HCT116 (cell line): ENCODE measurements at regions not wholly inside any gene's neighbourhood (a gene's known extent, or its start where the extent isn't known, plus 50 kb on each side); places are given as distances from the start of the nearest gene placed in this dataset.

Experiments
- ATAC-seq: fragments of 200-7000 bp; cut with Tn5 transposase; 2 replicates; pipeline ENCODE4 v1.9.1; 2020; ENCODE audit warnings: mild to moderate bottlenecking, moderate library complexity
- BruUV-seq: library from RNA; stranded (reverse); fragments of 400-500 nt; replicated peaks from 2 replicates; lab custom pipeline; 2021; lab: Mats Ljungman, UMichigan
- CTCF ChIA-PET: fragments of 300-600 bp; sonication (Branson Sonifier 250); formaldehyde crosslinking; loops from one replicate; lab custom pipeline; 2021; ENCODE audit warnings: antibody characterized with exemption; lab: Charles Lee
- POLR2A ChIA-PET: fragments of 300-600, 350-600 bp; sonication (Branson Sonifier 250); formaldehyde crosslinking; loops from one replicate; lab custom pipeline; 2021; ENCODE audit warnings: antibody characterized with exemption; lab: Charles Lee
- RAD21 ChIA-PET, 2 experiments: fragments of 300-600 bp; sonication (Branson Sonifier 250); formaldehyde crosslinking; loops; one replicate each; lab custom pipeline; 2023; ENCODE audit warnings: low total read pairs in 2 of 2; ENCODE audit not compliant: uncharacterized antibody in 2 of 2, unreplicated experiment in 2 of 2, low non-redundant PET in 1 of 2; lab: Charles Lee
- DNase-seq: peaks from one replicate; pipeline ENCODE4 v3.0.0-alpha.2; 2010; ENCODE audit warnings: low read depth, low spot score
- H2AFZ ChIP-seq: fragments of 200-600 bp; shearing (Covaris generic), sonication (generic); 2 replicates; pipeline ENCODE4 v1.6.1; 2017; ENCODE audit warnings: low read depth, mixed run types, mixed read lengths, antibody characterized with exemption, low read length; ENCODE audit not compliant: poor library complexity, severe bottlenecking
- H3K27ac ChIP-seq: 2 replicates; pipeline ENCODE4 v1.5.1; 2012; ENCODE audit warnings: low read depth, low read length
- H3K27me3 ChIP-seq: fragments of 200-600 bp; sonication (generic); 2 replicates; pipeline ENCODE4 v1.6.1; 2016; ENCODE audit warnings: mixed run types, low read length, mixed read lengths; ENCODE audit not compliant: insufficient read depth
- H3K36me3 ChIP-seq, 2 experiments: fragments of 200-500 bp in 1 of 2; fragments of 200-600 bp in 1 of 2; sonication (Bioruptor generic) in 1 of 2; sonication (generic) in 1 of 2; 2 replicates each; pipeline versions ENCODE4 v1.5.1 to v1.6.1; 2014 to 2016; ENCODE audit warnings: low read length in 2 of 2, inconsistent platforms in 1 of 2, mixed read lengths in 1 of 2, mixed run types in 1 of 2; ENCODE audit not compliant: insufficient read depth in 2 of 2, control insufficient read depth in 1 of 2
- H3K4me1 ChIP-seq, 2 experiments: fragments of 200-600 bp in 1 of 2; sonication (generic) in 1 of 2; 2 replicates each; pipeline versions ENCODE4 v1.5.1 to v1.6.1; 2012 to 2017; ENCODE audit warnings: low read length in 2 of 2, inconsistent platforms in 1 of 2, mild to moderate bottlenecking in 1 of 2, mixed read lengths in 1 of 2, mixed run types in 1 of 2, moderate library complexity in 1 of 2; ENCODE audit not compliant: insufficient read depth in 2 of 2, control insufficient read depth in 1 of 2
- H3K4me2 ChIP-seq: fragments of 200-600 bp; sonication (generic); 2 replicates; pipeline ENCODE4 v1.6.1; 2017; ENCODE audit warnings: mixed run types, low read length, mixed read lengths
- H3K4me3 ChIP-seq, 2 experiments: fragments of 200-600 bp in 1 of 2; sonication (generic) in 1 of 2; replicated peaks in 1 of 2; 2 replicates each; pipeline ENCODE4 v1.5.1; 2011 to 2016; ENCODE audit warnings: low read length in 2 of 2, control low read depth in 1 of 2, low read depth in 1 of 2, mild to moderate bottlenecking in 1 of 2, mixed read lengths in 1 of 2, mixed run types in 1 of 2
- H3K79me2 ChIP-seq: fragments of 200-600 bp; sonication (generic); 2 replicates; pipeline ENCODE4 v1.6.1; 2017; ENCODE audit warnings: mild to moderate bottlenecking, mixed run types, low read length, moderate library complexity, mixed read lengths; ENCODE audit not compliant: insufficient read depth
- H3K9ac ChIP-seq: fragments of 200-600 bp; sonication (generic); 2 replicates; pipeline ENCODE4 v1.6.1; 2016; ENCODE audit warnings: low read length, mixed read lengths
- H3K9me2 ChIP-seq: fragments of 200-600 bp; sonication (generic), shearing (Covaris generic); 2 replicates; pipeline ENCODE4 v1.6.1; 2017; ENCODE audit warnings: mixed run types, mild to moderate bottlenecking, moderate library complexity; ENCODE audit not compliant: insufficient read depth
- H3K9me3 ChIP-seq, 2 experiments: fragments of 200-500 bp in 1 of 2; fragments of 200-600 bp in 1 of 2; sonication (Bioruptor generic) in 1 of 2; sonication (generic) in 1 of 2; 2 replicates each; pipeline ENCODE4 v1.6.1; 2014 to 2017; ENCODE audit warnings: low read length in 2 of 2, mixed read lengths in 2 of 2, inconsistent platforms in 1 of 2, low read depth in 1 of 2, mild to moderate bottlenecking in 1 of 2, mixed run types in 1 of 2, moderate library complexity in 1 of 2; ENCODE audit not compliant: control insufficient read depth in 1 of 2, insufficient read depth in 1 of 2
- H4K20me1 ChIP-seq: fragments of 200-600 bp; sonication (generic), shearing (Covaris generic); 2 replicates; pipeline ENCODE4 v1.6.1; 2017; ENCODE audit warnings: mixed run types, mild to moderate bottlenecking, moderate library complexity; ENCODE audit not compliant: insufficient read depth
- CEBPB ChIP-seq: IDR thresholded peaks from 2 replicates; pipeline ENCODE4 v1.6.1; 2012; ENCODE audit warnings: low read depth
- CTCF ChIP-seq, 3 experiments: fragments of 200-600 bp in 1 of 3; sonication (generic) in 1 of 3; IDR thresholded peaks in 2 of 3; conservative IDR thresholded peaks in 1 of 3; 2 replicates each; pipeline ENCODE4 v1.5.1; 2012 to 2017; ENCODE audit warnings: low read depth in 2 of 3, low read length in 2 of 3, antibody characterized with exemption in 1 of 3, borderline replicate concordance in 1 of 3, control low read depth in 1 of 3, mild to moderate bottlenecking in 1 of 3, mixed read lengths in 1 of 3, mixed run types in 1 of 3, moderate library complexity in 1 of 3; ENCODE audit not compliant: insufficient read depth in 1 of 3
- ELF1 ChIP-seq: IDR thresholded peaks from 2 replicates; pipeline ENCODE4 v1.6.1; 2012; ENCODE audit warnings: low read depth, borderline replicate concordance
- EZH2 ChIP-seq: fragments of 200-600 bp; sonication (generic); IDR thresholded peaks from 2 replicates; pipeline ENCODE4 v1.6.1; 2017; ENCODE audit warnings: antibody characterized with exemption, mixed run types
- EZH2phosphoT487 ChIP-seq: fragments of 200-600 bp; IDR thresholded peaks from 2 replicates; pipeline ENCODE4 v1.6.1; 2018; ENCODE audit warnings: antibody characterized with exemption, borderline replicate concordance
- JUND ChIP-seq: IDR thresholded peaks from 2 replicates; pipeline ENCODE4 v1.6.1; 2012
- POLR2A ChIP-seq: IDR thresholded peaks from 2 replicates; pipeline ENCODE4 v1.7.0; 2011; ENCODE audit warnings: borderline replicate concordance; ENCODE audit not compliant: insufficient read depth, insufficient read length; ENCODE audit errors: extremely low read depth
- POLR2AphosphoS5 ChIP-seq: IDR thresholded peaks from 2 replicates; pipeline ENCODE4 v1.6.1; 2011; ENCODE audit warnings: mild to moderate bottlenecking, low read depth, low read length, moderate library complexity
- RAD21 ChIP-seq: IDR thresholded peaks from 2 replicates; pipeline ENCODE4 v1.6.1; 2012; ENCODE audit warnings: low read depth, mild to moderate bottlenecking
- SIN3A ChIP-seq: IDR thresholded peaks from 2 replicates; pipeline ENCODE4 v1.6.1; 2012; ENCODE audit warnings: low read depth
- SP1 ChIP-seq: IDR thresholded peaks from 2 replicates; pipeline ENCODE4 v1.6.1; 2012; ENCODE audit warnings: low read depth
- SRF ChIP-seq: IDR thresholded peaks from 2 replicates; pipeline ENCODE4 v1.6.1; 2012; ENCODE audit warnings: low read depth
- TCF7L2 ChIP-seq: IDR thresholded peaks from 2 replicates; pipeline ENCODE4 v1.7.0; 2011; ENCODE audit warnings: borderline replicate concordance, inconsistent platforms; ENCODE audit not compliant: insufficient read depth, insufficient read length; ENCODE audit errors: extremely low read depth
- YY1 ChIP-seq: IDR thresholded peaks from 2 replicates; pipeline ENCODE4 v1.6.1; 2011; ENCODE audit warnings: low read length, low read depth, moderate library complexity, mild to moderate bottlenecking; ENCODE audit not compliant: insufficient replicate concordance; ENCODE audit errors: extremely low read depth
- ZFX ChIP-seq: fragments of 450-650 bp; IDR thresholded peaks from 2 replicates; pipeline ENCODE4 v1.6.1; 2017
- ZNF274 ChIP-seq: fragments of 200-500 bp; sonication (Bioruptor generic); IDR thresholded peaks from 2 replicates; pipeline ENCODE4 v1.6.1; 2014; ENCODE audit warnings: mild to moderate bottlenecking, low read depth, low read length, inconsistent platforms
- intact Hi-C: fragments of 100-400 bp; cut with micrococcal nuclease; formaldehyde crosslinking; loops from 2 replicates; pipeline ENCODE4 v1.10.0; 2022
- TF ChIP-seq, protein P1 (sequence below): IDR thresholded peaks from 2 replicates; pipeline ENCODE4 v1.6.1; 2012
- TF ChIP-seq, protein P2 (sequence below): IDR thresholded peaks from 2 replicates; pipeline ENCODE4 v1.6.1; 2012
- TF ChIP-seq, protein P3 (sequence below): IDR thresholded peaks from 2 replicates; pipeline ENCODE4 v1.6.1; 2011; ENCODE audit warnings: mild to moderate bottlenecking, low read length, moderate library complexity; ENCODE audit not compliant: insufficient replicate concordance; ENCODE audit errors: extremely low read depth

DNA sequence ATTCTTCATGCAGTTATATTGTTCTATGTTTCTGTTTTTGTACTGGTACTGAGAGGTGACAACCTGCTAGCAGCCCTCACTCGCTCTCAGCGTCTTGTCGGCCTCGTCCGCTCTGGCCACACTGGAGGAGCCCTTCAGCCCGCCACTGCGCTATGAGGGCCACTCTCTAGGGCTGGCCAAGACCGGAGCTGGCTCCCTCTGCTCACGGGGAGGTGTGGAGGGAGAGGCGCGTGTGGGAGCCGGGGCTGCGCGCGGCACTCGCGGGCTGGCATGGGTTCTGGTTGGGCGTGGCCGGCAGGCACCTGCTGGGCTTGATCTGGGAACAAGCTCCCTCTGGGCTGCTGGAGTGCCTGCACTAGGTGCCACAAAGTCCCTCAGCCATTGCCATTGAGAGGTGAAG, 1323.8 kb upstream of the EYS start:
- ChIA-PET POLR2A (no interaction called here), RAD21 (no interaction called here), CTCF (no interaction called here)
- Histone ChIP-seq H3K36me3 (no peaks in the 10 kb centered on the region), H3K79me2 (no peaks in the 10 kb centered on the region), H3K9me3 (peaks cover 4 to 12% of the 10 kb centered on the region in 2 experiments; a peak in 2 of 4 replicates), H3K9ac (no peak overlapping the region), H3K4me2 (no peak overlapping the region), H3K27me3 (no peaks in the 10 kb centered on the region), H2AFZ (no peak overlapping the region), H4K20me1 (no peaks in the 10 kb centered on the region), H3K4me1 (no peaks in the 10 kb centered on the region), H3K4me3 (no peak overlapping the region), H3K9me2 (no peaks in the 10 kb centered on the region), H3K27ac (no peak overlapping the region)
- DNase-seq: no peak
- TF ChIP-seq ELF1 (no peak), ZNF274 (no peak), SP1 (no peak), EZH2phosphoT487 (no peak), POLR2AphosphoS5 (no peak), EZH2 (no peak), CEBPB (no peak), JUND (no peak), TCF7L2 (no peak), SRF (no peak), ZFX (no peak), POLR2A (no peak), YY1 (no peak), CTCF (IDR thresholded peaks at IDR 0.05 in 2 of 3, conservative IDR thresholded peaks at IDR 0.05 in 1 of 3; ENCODE audit: borderline replicate concordance in 1 of 3, insufficient read depth in 1 of 3, low read depth in 2 of 3, low read length in 2 of 3) (no peak), SIN3A (no peak), RAD21 (no peak)
- TF ChIP-seq, protein P1, sequence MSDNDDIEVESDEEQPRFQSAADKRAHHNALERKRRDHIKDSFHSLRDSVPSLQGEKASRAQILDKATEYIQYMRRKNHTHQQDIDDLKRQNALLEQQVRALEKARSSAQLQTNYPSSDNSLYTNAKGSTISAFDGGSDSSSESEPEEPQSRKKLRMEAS: no peak
- TF ChIP-seq, protein P2, sequence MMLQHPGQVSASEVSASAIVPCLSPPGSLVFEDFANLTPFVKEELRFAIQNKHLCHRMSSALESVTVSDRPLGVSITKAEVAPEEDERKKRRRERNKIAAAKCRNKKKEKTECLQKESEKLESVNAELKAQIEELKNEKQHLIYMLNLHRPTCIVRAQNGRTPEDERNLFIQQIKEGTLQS: no peak
- TF ChIP-seq, protein P3, sequence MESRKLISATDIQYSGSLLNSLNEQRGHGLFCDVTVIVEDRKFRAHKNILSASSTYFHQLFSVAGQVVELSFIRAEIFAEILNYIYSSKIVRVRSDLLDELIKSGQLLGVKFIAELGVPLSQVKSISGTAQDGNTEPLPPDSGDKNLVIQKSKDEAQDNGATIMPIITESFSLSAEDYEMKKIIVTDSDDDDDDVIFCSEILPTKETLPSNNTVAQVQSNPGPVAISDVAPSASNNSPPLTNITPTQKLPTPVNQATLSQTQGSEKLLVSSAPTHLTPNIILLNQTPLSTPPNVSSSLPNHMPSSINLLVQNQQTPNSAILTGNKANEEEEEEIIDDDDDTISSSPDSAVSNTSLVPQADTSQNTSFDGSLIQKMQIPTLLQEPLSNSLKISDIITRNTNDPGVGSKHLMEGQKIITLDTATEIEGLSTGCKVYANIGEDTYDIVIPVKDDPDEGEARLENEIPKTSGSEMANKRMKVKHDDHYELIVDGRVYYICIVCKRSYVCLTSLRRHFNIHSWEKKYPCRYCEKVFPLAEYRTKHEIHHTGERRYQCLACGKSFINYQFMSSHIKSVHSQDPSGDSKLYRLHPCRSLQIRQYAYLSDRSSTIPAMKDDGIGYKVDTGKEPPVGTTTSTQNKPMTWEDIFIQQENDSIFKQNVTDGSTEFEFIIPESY: no peak
- intact Hi-C loops: no loop called here
- BruUV-seq: no TSS peak
- ATAC-seq: no peak
